Nephron progenitor cell (in vitro differentiated cells): ENCODE measurements at regions not wholly inside any gene's neighbourhood (a gene's known extent, or its start where the extent isn't known, plus 50 kb on each side); places are given as distances from the start of the nearest gene placed in this dataset.

Source experiments
- DNase-seq: peaks from one replicate; pipeline ENCODE4 v3.0.0; 2021
- H3K27ac Mint-ChIP-seq: 2 replicates; pipeline ENCODE4 v1.8.0; 2021; ENCODE audit warnings: mild to moderate bottlenecking, moderate library complexity, mixed read lengths
- H3K27me3 Mint-ChIP-seq: 2 replicates; pipeline ENCODE4 v1.8.0; 2021; ENCODE audit warnings: mild to moderate bottlenecking, low read depth, mixed read lengths; ENCODE audit not compliant: poor library complexity
- H3K36me3 Mint-ChIP-seq: 2 replicates; pipeline ENCODE4 v1.8.0; 2021; ENCODE audit warnings: low read depth, mixed read lengths
- H3K4me1 Mint-ChIP-seq: 2 replicates; pipeline ENCODE4 v1.8.0; 2021; ENCODE audit warnings: mixed read lengths
- H3K4me3 Mint-ChIP-seq: 2 replicates; pipeline ENCODE4 v1.8.0; 2021; ENCODE audit warnings: mild to moderate bottlenecking, moderate library complexity, mixed read lengths
- H3K9me3 Mint-ChIP-seq: 2 replicates; pipeline ENCODE4 v1.8.0; 2021; ENCODE audit warnings: mild to moderate bottlenecking, moderate library complexity, mixed read lengths
- TF ChIP-seq, protein P1 (sequence below): fragments of 200-600 bp; sonication (generic); IDR thresholded peaks from 2 replicates; pipeline ENCODE4 v1.5.0; 2021; ENCODE audit warnings: antibody characterized with exemption

DNA sequence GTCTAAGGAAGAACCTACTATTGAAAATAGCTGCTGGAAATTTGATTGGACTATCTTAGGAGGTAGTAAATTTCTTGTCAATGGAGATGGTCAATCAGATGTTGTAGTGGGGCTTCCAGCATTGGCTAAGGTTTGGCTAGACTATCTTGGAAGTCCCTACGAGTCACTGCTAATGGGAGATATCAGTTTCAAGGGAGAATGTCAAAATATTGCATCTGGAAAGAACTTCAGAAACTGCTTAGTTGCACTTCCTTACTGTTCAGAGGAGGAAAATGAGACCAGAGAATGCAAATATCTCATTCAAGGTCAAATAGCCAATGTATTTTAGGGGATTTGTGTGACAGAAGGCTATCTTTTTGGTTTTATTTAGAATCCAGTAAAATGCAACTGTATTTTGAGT lies 53.5 kb upstream of the CCN2 start:
- Mint-ChIP-seq H3K27me3 (no peaks in the 10 kb centered on the region), H3K4me3 (no peak overlapping the region), H3K9me3 (peaks cover 7% of the 10 kb centered on the region), H3K4me1 (no peaks in the 10 kb centered on the region), H3K36me3 (no peaks in the 10 kb centered on the region), H3K27ac (no peak overlapping the region)
- no peak for DNase-seq
- TF ChIP-seq, protein P1, sequence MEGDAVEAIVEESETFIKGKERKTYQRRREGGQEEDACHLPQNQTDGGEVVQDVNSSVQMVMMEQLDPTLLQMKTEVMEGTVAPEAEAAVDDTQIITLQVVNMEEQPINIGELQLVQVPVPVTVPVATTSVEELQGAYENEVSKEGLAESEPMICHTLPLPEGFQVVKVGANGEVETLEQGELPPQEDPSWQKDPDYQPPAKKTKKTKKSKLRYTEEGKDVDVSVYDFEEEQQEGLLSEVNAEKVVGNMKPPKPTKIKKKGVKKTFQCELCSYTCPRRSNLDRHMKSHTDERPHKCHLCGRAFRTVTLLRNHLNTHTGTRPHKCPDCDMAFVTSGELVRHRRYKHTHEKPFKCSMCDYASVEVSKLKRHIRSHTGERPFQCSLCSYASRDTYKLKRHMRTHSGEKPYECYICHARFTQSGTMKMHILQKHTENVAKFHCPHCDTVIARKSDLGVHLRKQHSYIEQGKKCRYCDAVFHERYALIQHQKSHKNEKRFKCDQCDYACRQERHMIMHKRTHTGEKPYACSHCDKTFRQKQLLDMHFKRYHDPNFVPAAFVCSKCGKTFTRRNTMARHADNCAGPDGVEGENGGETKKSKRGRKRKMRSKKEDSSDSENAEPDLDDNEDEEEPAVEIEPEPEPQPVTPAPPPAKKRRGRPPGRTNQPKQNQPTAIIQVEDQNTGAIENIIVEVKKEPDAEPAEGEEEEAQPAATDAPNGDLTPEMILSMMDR = no peak

DNA sequence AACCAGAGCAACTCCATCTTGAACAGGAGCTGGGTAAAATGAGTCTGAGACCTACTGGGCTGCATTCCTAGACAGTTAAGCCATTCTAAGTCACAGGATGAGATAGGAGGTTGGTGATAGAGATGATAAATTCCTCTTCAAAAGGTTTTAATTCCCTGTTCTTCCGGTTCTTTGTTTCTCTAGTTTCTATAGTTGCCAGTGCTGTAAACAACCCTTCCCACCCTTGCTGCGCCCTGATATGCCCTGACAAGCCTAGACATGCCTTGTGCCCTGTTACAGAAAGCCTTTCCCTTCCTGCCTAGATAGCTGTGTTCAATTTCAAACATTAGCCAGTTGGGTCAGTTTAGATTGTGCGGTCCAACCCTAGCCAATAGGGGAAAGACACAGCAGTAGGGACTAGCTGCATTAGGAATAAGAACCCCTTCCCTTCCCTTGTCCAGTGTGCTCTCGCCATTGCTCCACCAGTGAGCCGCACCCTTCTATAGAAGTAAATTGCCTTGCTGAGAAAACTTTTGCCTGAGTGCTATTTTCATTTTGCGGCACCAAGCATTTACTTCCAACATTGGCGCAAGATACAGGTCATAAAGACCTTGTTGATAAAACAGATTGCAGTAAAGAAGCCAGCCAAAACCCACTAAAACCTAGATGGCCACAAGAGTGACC lies 52.5 kb upstream of the CCN2 start:
- Mint-ChIP-seq H3K4me3 (no peak overlapping the region), H3K27ac (no peak overlapping the region), H3K9me3 (peaks cover 7% of the 10 kb centered on the region), H3K27me3 (no peaks in the 10 kb centered on the region), H3K4me1 (no peaks in the 10 kb centered on the region), H3K36me3 (no peaks in the 10 kb centered on the region)
- no peak for DNase-seq
- TF ChIP-seq, protein P1 = no peak
